BE2C (cell line): ENCODE measurements at regions not wholly inside any gene's neighbourhood (a gene's known extent, or its start where the extent isn't known, plus 50 kb on each side); places are given as distances from the start of the nearest gene placed in this dataset.

ENCODE experiments used
- DNase-seq: peaks from one replicate; pipeline ENCODE4 v3.0.0-alpha.2; 2020
- H3K27me3 ChIP-seq: fragments of 250-450 bp; sonication (Bioruptor Pico); 2 replicates; pipeline ENCODE4 v1.5.1; 2020; ENCODE audit warnings: mild to moderate bottlenecking
- H3K36me3 ChIP-seq: fragments of 250-450 bp; sonication (Bioruptor Pico); 2 replicates; pipeline ENCODE4 v1.5.1; 2020; ENCODE audit warnings: mild to moderate bottlenecking
- H3K4me1 ChIP-seq: fragments of 250-450 bp; sonication (Bioruptor Pico); 2 replicates; pipeline ENCODE4 v1.5.1; 2020
- H3K4me3 ChIP-seq: 2 replicates; pipeline ENCODE4 v1.5.1; 2011; ENCODE audit warnings: low read depth, low read length
- H3K9me3 ChIP-seq: fragments of 250-450 bp; sonication (Bioruptor Pico); 2 replicates; pipeline ENCODE4 v1.5.1; 2020
- TF ChIP-seq, protein P1 (sequence below): IDR thresholded peaks from 2 replicates; pipeline ENCODE4 v1.5.1; 2012; ENCODE audit warnings: mild to moderate bottlenecking, low read depth, low read length

DNA sequence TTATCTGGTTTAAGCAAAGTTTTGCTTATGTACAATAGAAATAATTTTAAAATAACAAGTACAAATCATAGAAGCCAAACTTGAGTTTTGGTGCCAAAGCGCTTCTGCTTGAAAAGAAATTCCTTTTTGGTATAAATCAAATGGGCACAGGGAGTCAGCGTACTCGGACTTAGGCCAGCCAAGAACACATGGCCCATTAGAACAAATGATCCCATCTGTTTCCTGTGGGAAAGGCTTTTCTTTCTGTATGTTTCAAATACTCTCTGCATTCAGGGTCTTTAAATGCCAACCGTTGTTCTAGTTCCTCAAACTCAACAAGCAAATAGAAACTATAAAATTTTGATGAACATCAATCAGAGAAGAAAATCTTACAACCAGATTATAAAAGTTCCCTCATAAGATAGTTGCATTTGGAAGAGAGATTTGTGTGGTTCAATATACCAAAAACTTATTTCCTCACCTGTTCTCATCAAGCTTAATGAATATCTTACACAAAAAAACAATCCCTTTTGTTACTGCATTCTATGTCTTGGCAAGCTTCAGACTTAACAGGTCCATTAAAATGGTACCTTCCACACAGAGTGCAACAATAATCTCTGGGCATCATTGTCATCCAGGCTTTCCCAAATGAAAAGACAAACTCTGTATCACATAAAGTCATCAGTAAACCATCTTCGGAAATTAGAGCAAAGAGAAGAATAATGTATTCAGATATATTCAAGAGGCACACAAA is 739.8 kb upstream of the API5 start:
- no peak overlapping the region for H3K4me3 ChIP-seq
- no peaks in the 10 kb centered on the region for H3K36me3 ChIP-seq
- no peaks in the 10 kb centered on the region for H3K9me3 ChIP-seq
- no peaks in the 10 kb centered on the region for H3K4me1 ChIP-seq
- no peaks in the 10 kb centered on the region for H3K27me3 ChIP-seq
- TF ChIP-seq, protein P1, sequence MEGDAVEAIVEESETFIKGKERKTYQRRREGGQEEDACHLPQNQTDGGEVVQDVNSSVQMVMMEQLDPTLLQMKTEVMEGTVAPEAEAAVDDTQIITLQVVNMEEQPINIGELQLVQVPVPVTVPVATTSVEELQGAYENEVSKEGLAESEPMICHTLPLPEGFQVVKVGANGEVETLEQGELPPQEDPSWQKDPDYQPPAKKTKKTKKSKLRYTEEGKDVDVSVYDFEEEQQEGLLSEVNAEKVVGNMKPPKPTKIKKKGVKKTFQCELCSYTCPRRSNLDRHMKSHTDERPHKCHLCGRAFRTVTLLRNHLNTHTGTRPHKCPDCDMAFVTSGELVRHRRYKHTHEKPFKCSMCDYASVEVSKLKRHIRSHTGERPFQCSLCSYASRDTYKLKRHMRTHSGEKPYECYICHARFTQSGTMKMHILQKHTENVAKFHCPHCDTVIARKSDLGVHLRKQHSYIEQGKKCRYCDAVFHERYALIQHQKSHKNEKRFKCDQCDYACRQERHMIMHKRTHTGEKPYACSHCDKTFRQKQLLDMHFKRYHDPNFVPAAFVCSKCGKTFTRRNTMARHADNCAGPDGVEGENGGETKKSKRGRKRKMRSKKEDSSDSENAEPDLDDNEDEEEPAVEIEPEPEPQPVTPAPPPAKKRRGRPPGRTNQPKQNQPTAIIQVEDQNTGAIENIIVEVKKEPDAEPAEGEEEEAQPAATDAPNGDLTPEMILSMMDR: no peak
- no peak for DNase-seq

DNA sequence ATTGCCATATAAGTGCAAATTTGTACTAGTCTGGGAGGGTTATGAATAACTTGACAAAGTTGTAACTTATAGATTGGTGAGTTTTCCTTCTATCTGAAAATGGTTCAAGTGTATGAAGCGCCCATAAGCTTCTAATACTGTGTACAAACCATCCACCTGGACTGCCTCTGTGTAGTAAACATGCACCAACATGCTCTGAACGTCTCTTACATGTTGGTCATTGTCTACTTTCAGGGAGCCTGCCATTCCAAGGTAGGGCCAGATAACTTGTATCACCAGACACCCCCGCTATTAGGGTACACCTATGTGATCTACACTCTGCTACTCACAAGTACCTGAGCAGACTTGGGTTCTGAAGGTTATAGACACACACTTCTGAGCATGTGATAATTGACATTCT is 735.5 kb upstream of the API5 start:
- Histone ChIP-seq H3K9me3 (no peaks in the 10 kb centered on the region), H3K4me1 (no peaks in the 10 kb centered on the region), H3K27me3 (no peaks in the 10 kb centered on the region), H3K36me3 (no peaks in the 10 kb centered on the region), H3K4me3 (no peak overlapping the region)
- DNase-seq: no peak
- TF ChIP-seq, protein P1: no peak

DNA sequence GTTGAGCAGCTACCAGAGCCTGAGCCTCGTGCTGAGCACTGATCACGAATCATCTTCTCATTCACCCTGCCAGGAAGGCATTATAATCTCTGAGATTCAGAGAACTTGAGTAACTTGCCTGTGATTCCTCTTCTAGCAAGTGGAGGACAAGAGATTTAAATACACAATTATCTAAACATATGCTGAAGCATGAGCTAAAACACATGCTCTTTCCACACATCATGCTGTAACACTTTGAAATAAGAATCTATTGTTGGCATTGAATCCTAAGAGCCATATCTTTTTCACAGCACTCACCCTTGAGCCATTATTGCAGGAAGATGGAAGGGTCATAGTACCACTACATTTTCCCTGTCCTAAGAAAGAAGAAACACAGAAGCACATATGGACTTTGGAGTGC is 722.5 kb upstream of the API5 start:
- TF ChIP-seq, protein P1: no peak
- no peak overlapping the region for H3K4me3 ChIP-seq

DNA sequence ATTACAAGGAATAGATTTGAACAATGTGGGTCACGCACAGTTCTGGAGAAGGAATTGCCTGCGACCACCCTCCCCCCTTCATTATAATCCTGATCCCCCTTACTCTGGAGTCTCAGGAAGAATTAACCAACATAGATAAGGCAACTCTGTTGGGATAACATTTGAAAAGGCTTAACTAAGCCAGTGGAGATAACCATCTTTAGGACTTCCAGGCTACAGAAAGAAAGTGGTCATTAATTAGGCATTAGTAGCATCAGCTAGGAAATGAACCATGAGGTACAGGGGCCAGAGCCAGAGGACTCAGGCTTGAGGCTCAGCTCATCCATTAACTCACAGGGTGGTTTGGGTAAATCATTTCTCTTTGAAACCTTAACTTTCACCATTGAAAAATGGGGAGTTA is 720.0 kb upstream of the API5 start:
- Histone ChIP-seq H3K27me3 (no peaks in the 10 kb centered on the region), H3K9me3 (no peaks in the 10 kb centered on the region)

More for the DNA sequence above, 722.5 kb upstream of the API5 start:
- DNase-seq: no peak
- H3K27me3 ChIP-seq: no peaks in the 10 kb centered on the region
- H3K4me1 ChIP-seq: peaks cover 13% of the 10 kb centered on the region
- H3K9me3 ChIP-seq: no peaks in the 10 kb centered on the region
- no peaks in the 10 kb centered on the region for H3K36me3 ChIP-seq

DNA sequence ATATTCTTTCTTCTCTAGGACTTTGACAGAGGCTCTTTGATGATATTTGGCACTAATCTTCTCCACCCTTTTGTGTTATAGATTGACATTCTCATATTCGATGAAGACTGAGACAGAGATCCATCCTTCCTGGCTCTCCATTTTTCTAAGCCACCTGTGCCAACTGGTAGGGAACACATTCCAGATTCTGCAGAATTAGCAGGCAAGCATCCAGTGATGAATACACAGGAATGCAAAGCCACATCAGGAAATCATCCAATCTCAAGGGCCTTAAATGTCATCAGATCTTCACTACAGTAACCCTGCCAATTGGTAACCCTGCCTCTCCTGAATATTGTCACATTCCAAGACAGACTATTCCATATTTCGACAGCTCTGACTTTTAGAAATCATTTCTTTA is 718.4 kb upstream of the API5 start:
- Histone ChIP-seq H3K4me3 (no peak overlapping the region), H3K36me3 (no peaks in the 10 kb centered on the region), H3K4me1 (peaks cover 13% of the 10 kb centered on the region), H3K9me3 (no peaks in the 10 kb centered on the region), H3K27me3 (no peaks in the 10 kb centered on the region)
- TF ChIP-seq, protein P1: no peak
- DNase-seq: no peak

More for the DNA sequence above, 720.0 kb upstream of the API5 start:
- DNase-seq: peak; percentile 28
- H3K36me3 ChIP-seq: no peaks in the 10 kb centered on the region
- H3K4me1 ChIP-seq: peaks cover 13% of the 10 kb centered on the region
- TF ChIP-seq, protein P1: no peak
- H3K4me3 ChIP-seq: no peak overlapping the region

DNA sequence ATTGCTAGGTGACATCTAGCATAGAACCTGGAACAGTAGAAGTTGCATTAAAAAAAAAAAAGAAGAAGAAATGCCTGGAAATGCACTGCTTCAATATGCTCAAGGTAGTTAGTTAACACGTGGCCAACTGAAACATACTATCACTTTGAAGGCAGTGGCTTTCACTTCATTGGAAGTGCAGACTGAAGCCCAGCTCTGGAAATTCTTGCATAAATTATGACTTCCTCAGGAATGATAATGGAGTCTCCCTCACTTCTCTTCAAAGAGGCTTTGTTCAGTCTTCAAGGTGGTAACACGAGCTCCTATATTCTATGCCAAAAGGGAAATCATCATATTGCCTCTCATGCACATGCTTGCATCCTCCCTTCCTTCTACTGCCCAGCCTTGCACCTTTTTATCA is 715.9 kb upstream of the API5 start:
- no peak for DNase-seq
- Histone ChIP-seq H3K4me3 (no peak overlapping the region), H3K9me3 (no peaks in the 10 kb centered on the region), H3K4me1 (peaks cover 13% of the 10 kb centered on the region), H3K36me3 (no peaks in the 10 kb centered on the region), H3K27me3 (no peaks in the 10 kb centered on the region)
- TF ChIP-seq, protein P1: no peak
